Myocyte (in vitro differentiated cells): ENCODE measurements at regions not wholly inside any gene's neighbourhood (a gene's known extent, or its start where the extent isn't known, plus 50 kb on each side); places are given as distances from the start of the nearest gene placed in this dataset. TPM values are rescaled to one million over a fixed set of nuclear protein-coding genes. Genes with fewer than 3 reads are reported as not detected.

Experiments used
- DNase-seq: peaks from one replicate; pipeline ENCODE4 v3.0.0-alpha.2; 2012; ENCODE audit warnings: low read depth
- microRNA-seq: library from miRNA; unstranded; fragments of <30 nt; microRNA quantifications from one replicate; pipeline ENCODE4, GENCODE V29; 2016

DNA sequence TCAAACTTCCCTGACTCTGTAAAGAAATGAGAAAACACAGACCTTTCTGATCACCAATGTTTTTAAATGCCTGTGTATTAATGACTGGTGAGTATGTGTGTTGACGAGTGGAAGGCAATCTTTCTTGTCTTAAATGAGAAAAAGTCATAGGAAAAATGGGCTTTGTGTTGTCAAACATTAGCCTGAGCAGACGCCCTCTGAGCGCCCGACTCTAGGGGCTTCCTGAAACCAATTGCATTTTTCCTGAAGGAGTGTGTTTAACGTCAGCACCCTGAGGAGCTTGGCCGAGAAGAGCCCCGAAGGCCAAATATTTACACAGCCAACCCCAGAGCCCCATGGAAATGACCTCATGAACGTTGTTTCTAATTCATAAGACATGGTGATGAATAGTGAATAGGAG lies 154.3 kb downstream of the PHF2 start:
- DNase-seq = no peak

DNA sequence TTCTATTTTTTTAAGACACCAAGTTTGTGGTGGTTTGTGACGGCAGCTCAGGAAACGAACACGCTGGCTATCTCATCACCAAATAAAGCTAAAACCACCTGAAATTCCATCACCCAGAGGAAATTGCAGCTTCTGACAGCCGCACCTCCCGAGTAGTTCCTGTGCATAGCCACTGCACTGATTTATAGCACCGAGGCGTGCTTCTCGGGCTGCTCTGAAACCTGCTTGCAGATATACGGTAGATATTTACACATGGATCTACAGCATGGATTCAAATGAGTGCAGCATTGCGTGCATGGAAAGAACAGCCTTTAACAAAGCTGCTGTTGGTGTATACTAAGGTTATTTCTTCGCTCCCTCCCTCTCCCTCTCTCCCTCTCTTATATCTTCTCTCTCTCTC lies 153.8 kb downstream of the PHF2 start:
- no peak for DNase-seq

Small RNA genes lying in the stretch of these regions (microRNA-seq; reads per million reads assigned to microRNA genes)
- gene MIR4291 = not detected
